Small intestine (tissue), 7 donors: ENCODE measurements at regions not wholly inside any gene's neighbourhood (a gene's known extent, or its start where the extent isn't known, plus 50 kb on each side); places are given as distances from the start of the nearest gene placed in this dataset.
"Not testable (repeated sequence)": the region's sequence is repeated elsewhere in the genome, so short reads cannot be mapped to it uniquely, and the experiment has no call there.

Source experiments
- DNase-seq, 2 donors: peaks; one replicate each; pipeline versions ENCODE4 v3.0.0 to v3.0.0-alpha.2; 2013
- FAIRE-seq: peaks from 2 replicates; lab custom pipeline; 2012; peaks lifted over from hg19 to GRCh38; lab: Jason Lieb, UNC
- H3K27ac ChIP-seq, 3 donors: one replicate each; pipeline ENCODE4 v1.5.1; 2013; ENCODE audit warnings: low read length in 2 of 3, mild to moderate bottlenecking in 2 of 3, control low read depth in 1 of 3, inconsistent platforms in 1 of 3, low read depth in 1 of 3, moderate library complexity in 1 of 3
- H3K27me3 ChIP-seq, 3 donors: one replicate each; pipeline ENCODE4 v1.6.1; 2013; ENCODE audit warnings: low read length in 3 of 3, inconsistent platforms in 1 of 3; ENCODE audit not compliant: control insufficient read depth in 3 of 3, insufficient read depth in 3 of 3
- H3K36me3 ChIP-seq, 3 donors: one replicate each; pipeline ENCODE4 v1.6.1; 2013; ENCODE audit warnings: low read length in 3 of 3, inconsistent platforms in 1 of 3, low read depth in 1 of 3, mild to moderate bottlenecking in 1 of 3, moderate library complexity in 1 of 3; ENCODE audit not compliant: control insufficient read depth in 3 of 3, insufficient read depth in 2 of 3
- H3K4me1 ChIP-seq, 3 donors: one replicate each; pipeline ENCODE4 v1.6.1; 2013; ENCODE audit warnings: low read length in 2 of 3, inconsistent platforms in 1 of 3, low read depth in 1 of 3, mild to moderate bottlenecking in 1 of 3, moderate library complexity in 1 of 3; ENCODE audit not compliant: control insufficient read depth in 3 of 3, insufficient read depth in 2 of 3
- H3K4me3 ChIP-seq, 3 donors: one replicate each; pipeline ENCODE4 v1.5.1; 2013; ENCODE audit warnings: low read length in 3 of 3, control low read depth in 1 of 3, inconsistent platforms in 1 of 3, low read depth in 1 of 3, mild to moderate bottlenecking in 1 of 3, moderate library complexity in 1 of 3
- H3K9me3 ChIP-seq, 2 donors: one replicate each; pipeline ENCODE4 v1.6.1; 2013; ENCODE audit warnings: low read depth in 1 of 2, low read length in 1 of 2; ENCODE audit not compliant: control insufficient read depth in 2 of 2, insufficient read depth in 1 of 2
- WGBS, 3 donors: extraction: QIAGEN DNeasy Blood & Tissue Kit; methylation state at CpG; one replicate each; pipeline ENCODE4 v1.1.7; 2013; 5-methylcytosine and 5-hydroxymethylcytosine counted together
- donor health status: healthy with polysubstance abuse.
- donor health status: control.
- donor health status: control.
- donor health status: Bipolar disorder and iron deficiency.
- donor health status: healthy.

DNA sequence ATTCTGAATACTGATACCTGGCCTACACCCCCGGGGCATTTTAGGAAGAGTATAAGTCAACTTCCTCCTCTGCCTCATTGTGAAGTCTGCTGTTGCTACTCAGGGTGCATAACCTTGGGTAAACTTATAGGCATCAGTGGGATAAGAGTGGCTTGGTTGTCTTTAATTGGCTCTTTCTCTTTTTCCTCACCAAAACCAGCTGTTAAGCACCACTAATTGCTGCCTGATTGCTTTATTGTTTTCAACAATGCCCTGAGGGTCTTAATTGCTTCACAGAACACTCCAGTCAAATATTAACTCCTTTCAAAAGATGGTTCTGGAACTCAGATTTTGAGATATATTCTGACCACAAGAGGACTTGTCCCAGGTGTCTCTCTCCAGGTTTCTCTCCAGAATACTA, 337.0 kb upstream of the MAGEB16 start:
- H3K4me1 ChIP-seq = no peaks in the 10 kb centered on the region
- H3K9me3 ChIP-seq = no peaks in the 10 kb centered on the region
- H3K36me3 ChIP-seq = no peaks in the 10 kb centered on the region
- DNase-seq (no peak), FAIRE-seq (no peak)
- H3K27me3 ChIP-seq = no peaks in the 10 kb centered on the region
- no peak overlapping the region for H3K4me3 ChIP-seq
- 74 to 78% (median 75%) methylated on average over 1 of the region's 1 CpG for WGBS, 3 donors
- H3K27ac ChIP-seq = no peak overlapping the region

DNA sequence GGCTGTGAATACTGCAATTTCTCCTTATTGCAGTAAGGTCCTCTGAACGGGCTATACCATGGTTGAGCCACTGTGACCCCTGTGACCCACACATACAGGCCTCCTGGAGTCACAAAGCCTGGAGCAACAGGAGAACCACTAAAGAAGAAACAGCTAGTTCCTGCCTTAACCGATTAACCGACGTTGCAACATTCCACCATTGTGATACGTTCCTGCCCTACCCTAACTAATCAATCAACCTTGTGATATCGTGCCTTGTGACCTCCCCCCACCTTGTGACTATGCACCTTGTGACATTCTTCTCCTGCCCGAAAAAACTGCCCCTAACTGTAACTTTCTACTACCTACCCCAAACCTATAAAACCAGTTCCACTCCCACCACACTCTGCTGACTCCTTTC, 301.5 kb upstream of the MAGEB16 start:
- 73 to 80% (median 80%) methylated on average over 7 of the region's 7 CpGs for WGBS, 3 donors
- not testable (repeated sequence) for FAIRE-seq, DNase-seq, H3K27me3 ChIP-seq, H3K4me3 ChIP-seq, H3K27ac ChIP-seq, H3K4me1 ChIP-seq, H3K36me3 ChIP-seq, H3K9me3 ChIP-seq

DNA sequence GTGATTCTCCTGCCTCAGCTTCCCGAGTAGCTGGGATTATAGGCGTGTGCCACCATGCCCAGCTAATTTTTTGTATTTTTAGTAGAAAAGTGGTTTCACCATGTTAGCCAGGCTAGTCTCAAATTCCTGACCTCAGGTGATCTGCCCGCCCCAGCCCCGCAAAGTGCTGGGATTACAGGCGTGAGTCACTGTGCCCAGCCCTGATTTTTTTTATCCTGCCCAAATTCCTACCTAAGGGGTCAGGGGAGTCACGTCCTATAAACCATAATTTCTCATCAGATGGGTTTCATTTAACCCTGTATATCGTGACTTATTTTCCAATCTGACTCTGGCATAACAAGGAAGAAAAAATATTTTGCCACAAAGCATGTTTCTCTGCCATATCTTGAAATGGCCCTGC, 300.7 kb upstream of the MAGEB16 start:
- H3K4me3 ChIP-seq, H3K4me1 ChIP-seq, H3K36me3 ChIP-seq, FAIRE-seq, DNase-seq, H3K27ac ChIP-seq, H3K27me3 ChIP-seq, H3K9me3 ChIP-seq: not testable (repeated sequence)
- 67 to 88% (median 85%) methylated on average over 7 of the region's 7 CpGs for WGBS, 3 donors

DNA sequence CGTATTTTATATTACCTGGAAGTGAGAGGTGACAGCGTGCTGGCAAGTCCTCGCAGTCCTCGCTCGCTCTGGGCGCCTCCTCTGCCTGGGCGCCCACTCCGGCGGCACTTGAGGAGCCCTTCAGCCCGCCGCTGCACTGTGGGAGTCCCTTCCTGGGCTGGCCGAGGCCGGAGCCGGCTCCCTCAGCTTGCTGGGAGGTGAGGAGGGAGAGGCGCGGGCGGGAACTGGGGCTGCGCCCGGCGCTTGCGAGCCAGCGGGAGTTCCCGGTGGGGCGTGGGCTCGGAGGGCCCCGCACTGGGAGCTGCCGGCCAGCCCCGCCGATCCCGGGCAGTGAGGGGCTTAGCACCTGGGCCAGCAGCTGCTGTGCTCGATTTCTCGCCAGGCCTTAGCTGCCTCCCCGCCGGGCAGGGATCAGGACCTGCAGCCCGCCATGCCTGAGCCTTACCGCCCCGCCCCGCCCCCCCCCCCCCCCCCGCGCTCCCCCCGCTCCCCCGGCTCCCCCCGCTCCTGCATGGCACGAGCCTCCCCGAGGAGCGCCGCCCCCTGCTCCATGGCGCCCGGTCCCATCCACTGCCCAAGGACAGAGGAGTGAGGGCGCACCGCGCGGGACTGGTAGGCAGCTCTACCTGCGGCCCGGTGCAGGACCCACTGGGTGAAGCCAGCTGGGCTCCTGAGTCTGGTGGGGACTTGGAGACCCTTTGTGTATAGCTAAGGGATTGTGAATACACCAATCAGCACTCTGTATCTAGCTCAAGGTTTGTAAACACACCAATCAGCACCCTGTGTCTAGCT, 298.9 kb upstream of the MAGEB16 start:
- no peak for FAIRE-seq
- 88 to 98% (median 95%) methylated on average over 19 to 52 of the region's 55 CpGs for WGBS, 3 donors
- DNase-seq = no peak
- Histone ChIP-seq H3K27ac (no peak overlapping the region), H3K4me3 (no peak overlapping the region), H3K9me3 (no peaks in the 10 kb centered on the region), H3K4me1 (no peaks in the 10 kb centered on the region), H3K27me3 (no peaks in the 10 kb centered on the region), H3K36me3 (no peaks in the 10 kb centered on the region)

DNA sequence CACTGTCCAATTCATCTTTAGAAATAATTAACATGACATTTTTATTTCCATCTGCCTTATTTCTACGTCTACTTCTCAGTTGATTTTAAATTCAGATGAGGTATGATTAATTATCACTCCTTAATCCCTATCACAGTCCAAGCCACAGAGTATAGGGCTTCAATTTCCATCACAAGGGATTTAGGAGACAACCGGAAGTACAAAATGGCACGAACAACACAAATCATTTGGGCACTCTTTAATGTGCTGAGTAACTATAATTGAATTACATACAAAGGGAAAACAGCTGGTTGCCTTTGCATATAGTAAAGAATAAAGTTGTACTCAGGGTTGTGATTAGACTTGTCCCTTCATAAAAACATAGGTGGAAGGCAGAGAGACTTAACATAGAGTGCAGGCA, 290.4 kb upstream of the MAGEB16 start:
- Histone ChIP-seq H3K27me3 (no peaks in the 10 kb centered on the region), H3K4me1 (no peaks in the 10 kb centered on the region), H3K4me3 (no peak overlapping the region), H3K27ac (no peak overlapping the region), H3K36me3 (no peaks in the 10 kb centered on the region), H3K9me3 (no peaks in the 10 kb centered on the region)
- DNase-seq (no peak), FAIRE-seq (no peak)
- 66 to 75% (median 69%) methylated on average over 3 of the region's 3 CpGs for WGBS, 3 donors

DNA sequence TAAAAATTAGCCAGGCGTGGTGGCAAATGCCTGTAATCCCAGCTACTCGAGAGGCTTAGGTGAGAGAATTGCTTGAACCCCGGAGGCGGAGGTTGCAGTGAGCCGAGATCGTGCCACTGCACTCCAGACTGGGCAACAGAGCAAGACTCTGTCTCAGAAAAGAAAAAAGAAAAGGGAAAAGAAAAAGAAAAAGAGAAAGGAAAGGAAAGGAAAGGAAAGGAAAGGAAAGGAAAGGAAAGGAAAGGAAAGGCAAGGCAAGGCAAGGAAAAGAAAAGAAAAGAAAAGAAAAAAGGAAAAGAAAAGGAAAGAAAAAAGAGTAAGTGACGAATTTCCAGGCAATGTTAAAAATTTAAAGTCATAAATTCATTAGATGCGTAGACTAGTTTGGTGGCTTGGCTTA, 250.1 kb upstream of the MAGEB16 start:
- H3K27ac ChIP-seq, H3K36me3 ChIP-seq, H3K4me1 ChIP-seq, H3K27me3 ChIP-seq, H3K9me3 ChIP-seq, DNase-seq, H3K4me3 ChIP-seq, FAIRE-seq: not testable (repeated sequence)
- 81 to 97% (median 91%) methylated on average over 8 of the region's 8 CpGs for WGBS, 3 donors

DNA sequence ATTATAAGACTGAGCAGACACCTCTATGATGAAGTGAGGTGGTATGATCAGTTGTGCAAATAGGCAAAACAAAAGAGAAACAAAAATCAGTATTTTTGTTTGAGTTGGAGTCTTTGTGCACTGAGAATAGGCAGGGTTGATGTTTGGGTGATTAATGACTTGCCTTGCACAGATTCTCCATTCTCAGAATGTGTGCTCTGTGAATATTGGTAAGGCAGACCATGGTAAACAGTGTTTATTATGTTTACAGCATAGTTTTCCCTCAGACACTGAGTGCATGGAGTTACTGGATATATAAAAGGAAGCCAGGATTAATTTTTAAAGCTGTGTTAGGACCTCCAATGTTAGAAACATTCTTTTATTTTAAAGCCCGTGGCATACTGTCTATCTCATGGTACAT, 240.2 kb upstream of the MAGEB16 start:
- Histone ChIP-seq H3K36me3 (no peaks in the 10 kb centered on the region), H3K4me1 (no peaks in the 10 kb centered on the region), H3K4me3 (no peak overlapping the region), H3K9me3 (no peaks in the 10 kb centered on the region), H3K27ac (no peak overlapping the region), H3K27me3 (no peaks in the 10 kb centered on the region)
- DNase-seq (no peak), FAIRE-seq (no peak)
- WGBS, 3 donors = 64 to 87% (median 79%) methylated on average over 1 of the region's 1 CpG

DNA sequence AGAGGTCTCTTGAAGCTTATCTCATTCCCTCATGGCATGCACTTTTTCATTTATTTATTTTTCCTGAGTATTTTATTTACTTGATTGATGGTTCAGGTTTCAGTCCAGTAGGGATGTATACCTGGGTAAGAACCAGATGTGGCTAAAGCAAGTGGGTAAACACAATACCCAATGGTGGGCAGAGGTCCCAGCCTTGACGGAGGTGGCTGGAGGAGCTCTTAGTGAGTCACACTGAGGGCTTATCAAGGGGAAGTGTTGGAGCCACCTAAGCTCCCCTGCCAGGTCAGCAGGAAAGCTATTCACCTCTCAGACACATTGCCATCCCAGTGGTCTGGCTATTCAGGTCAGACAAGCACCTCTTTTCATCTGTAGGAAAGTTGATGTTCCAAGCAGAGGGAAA, 236.2 kb upstream of the MAGEB16 start:
- FAIRE-seq (no peak), DNase-seq (no peak)
- Histone ChIP-seq H3K36me3 (no peaks in the 10 kb centered on the region), H3K27ac (no peak overlapping the region), H3K27me3 (no peaks in the 10 kb centered on the region), H3K4me3 (no peak overlapping the region), H3K4me1 (no peaks in the 10 kb centered on the region), H3K9me3 (no peaks in the 10 kb centered on the region)
- WGBS, 3 donors = 50 to 84% (median 63%) methylated on average over 1 of the region's 1 CpG

DNA sequence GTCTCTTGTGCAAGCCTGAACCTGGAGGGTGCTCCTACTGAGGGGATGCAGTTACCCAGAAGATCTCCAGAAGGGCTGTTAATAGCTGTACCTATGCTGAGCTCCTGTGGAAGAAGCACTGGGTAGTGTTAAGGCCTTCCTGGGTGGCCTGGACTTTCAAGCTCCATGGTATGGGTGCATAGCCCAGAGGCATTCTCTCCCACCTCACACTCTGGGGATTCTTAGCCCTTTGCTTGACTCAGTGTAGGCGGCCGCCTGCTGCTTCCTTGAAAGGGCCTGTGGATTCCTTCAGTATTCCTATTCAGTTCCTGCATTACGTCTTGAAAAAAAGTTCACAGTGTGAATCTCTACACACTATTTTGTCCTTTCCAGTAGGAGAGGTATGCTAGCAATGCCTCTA, 235.7 kb upstream of the MAGEB16 start:
- 85 to 94% (median 89%) methylated on average over 3 of the region's 3 CpGs for WGBS, 3 donors
- H3K27ac ChIP-seq = no peak overlapping the region
- no peak for FAIRE-seq
- no peaks in the 10 kb centered on the region for H3K9me3 ChIP-seq
- no peaks in the 10 kb centered on the region for H3K4me1 ChIP-seq
- H3K4me3 ChIP-seq = no peak overlapping the region
- no peaks in the 10 kb centered on the region for H3K27me3 ChIP-seq
- no peaks in the 10 kb centered on the region for H3K36me3 ChIP-seq
- DNase-seq = no peak
